ENCODE measurements at regions not wholly inside any gene's neighbourhood (a gene's known extent, or its start where the extent isn't known, plus 50 kb on each side); places are given as distances from the start of the nearest gene placed in this dataset.
"Not testable (repeated sequence)": the region's sequence is repeated elsewhere in the genome, so short reads cannot be mapped to it uniquely, and the experiment has no call there.

DNA sequence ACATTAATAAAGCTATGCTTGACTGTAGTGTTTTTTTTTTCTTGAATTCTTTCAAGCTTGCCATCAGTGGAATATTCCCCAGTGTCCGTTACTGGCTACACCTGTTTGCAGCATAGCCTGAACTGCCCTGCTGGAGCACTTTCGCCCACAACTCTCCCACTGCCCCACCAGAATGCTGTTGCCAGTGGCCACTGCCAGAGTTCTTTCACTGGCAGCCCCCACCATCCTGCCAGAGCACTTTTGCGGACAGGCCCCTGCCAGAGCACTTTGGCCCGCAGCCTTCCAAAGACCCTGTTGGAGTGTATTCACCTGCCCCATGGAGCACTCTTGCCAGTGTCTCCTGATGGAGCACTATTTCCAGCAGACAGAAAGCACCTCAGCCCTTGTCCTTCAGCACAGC is 452.3 kb upstream of the GRID2 start:
- no peak for DNase-seq (ENCODE audit: extremely low read depth, low read depth)
- TF ChIP-seq, protein P1, sequence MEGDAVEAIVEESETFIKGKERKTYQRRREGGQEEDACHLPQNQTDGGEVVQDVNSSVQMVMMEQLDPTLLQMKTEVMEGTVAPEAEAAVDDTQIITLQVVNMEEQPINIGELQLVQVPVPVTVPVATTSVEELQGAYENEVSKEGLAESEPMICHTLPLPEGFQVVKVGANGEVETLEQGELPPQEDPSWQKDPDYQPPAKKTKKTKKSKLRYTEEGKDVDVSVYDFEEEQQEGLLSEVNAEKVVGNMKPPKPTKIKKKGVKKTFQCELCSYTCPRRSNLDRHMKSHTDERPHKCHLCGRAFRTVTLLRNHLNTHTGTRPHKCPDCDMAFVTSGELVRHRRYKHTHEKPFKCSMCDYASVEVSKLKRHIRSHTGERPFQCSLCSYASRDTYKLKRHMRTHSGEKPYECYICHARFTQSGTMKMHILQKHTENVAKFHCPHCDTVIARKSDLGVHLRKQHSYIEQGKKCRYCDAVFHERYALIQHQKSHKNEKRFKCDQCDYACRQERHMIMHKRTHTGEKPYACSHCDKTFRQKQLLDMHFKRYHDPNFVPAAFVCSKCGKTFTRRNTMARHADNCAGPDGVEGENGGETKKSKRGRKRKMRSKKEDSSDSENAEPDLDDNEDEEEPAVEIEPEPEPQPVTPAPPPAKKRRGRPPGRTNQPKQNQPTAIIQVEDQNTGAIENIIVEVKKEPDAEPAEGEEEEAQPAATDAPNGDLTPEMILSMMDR (IDR thresholded peaks at IDR 0.05; ENCODE audit: low read depth, low read length, missing control alignments): no peak
- H3K4me3 ChIP-seq (replicated peaks; ENCODE audit: low read depth, low read length): no peak overlapping the region

DNA sequence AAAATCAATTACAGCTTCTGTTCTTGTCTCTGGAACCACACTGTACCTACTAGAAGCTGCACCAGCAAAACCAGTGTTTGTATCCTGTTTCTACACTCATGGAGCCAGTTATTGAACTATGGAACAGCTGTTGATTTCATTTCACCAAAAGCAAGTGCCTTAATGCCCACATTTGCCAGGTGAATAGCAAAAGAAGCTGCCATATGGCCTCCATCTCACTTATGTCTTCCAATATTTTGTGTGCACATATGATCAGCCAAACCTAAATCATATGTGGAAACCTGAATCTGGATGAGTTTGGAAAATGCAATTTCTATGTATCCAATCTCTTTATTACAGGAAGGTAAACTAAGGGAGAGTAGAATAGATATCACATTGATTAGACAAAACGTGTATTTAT is 415.8 kb upstream of the GRID2 start:
- TF ChIP-seq, protein P1 (IDR thresholded peaks at IDR 0.05; ENCODE audit: low read depth, low read length, missing control alignments): no peak
- H3K4me3 ChIP-seq (replicated peaks; ENCODE audit: low read depth, low read length): no peak overlapping the region
- no peak for DNase-seq (ENCODE audit: extremely low read depth, low read depth)

DNA sequence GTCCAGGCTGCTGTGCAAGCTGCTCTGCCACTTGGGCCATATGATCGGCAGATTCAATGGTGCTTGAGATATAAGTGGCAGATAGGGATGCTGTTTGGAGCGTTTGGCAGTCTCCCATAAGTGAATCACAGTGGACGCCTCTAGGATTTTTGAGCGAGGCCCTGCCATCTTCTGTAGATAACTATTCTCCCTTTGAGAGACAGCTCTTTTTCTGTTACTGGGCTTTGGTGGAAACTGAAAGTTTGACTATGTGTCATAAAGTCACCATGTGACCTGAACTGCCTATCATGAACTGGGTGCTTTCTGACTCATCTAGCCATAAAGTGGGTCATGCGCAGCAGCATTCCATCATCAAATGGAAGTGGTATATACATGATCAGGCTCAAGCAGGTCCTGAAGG is 412.5 kb upstream of the GRID2 start:
- not testable (repeated sequence) for DNase-seq (ENCODE audit: extremely low read depth, low read depth); H3K4me3 ChIP-seq (replicated peaks; ENCODE audit: low read depth, low read length)

DNA sequence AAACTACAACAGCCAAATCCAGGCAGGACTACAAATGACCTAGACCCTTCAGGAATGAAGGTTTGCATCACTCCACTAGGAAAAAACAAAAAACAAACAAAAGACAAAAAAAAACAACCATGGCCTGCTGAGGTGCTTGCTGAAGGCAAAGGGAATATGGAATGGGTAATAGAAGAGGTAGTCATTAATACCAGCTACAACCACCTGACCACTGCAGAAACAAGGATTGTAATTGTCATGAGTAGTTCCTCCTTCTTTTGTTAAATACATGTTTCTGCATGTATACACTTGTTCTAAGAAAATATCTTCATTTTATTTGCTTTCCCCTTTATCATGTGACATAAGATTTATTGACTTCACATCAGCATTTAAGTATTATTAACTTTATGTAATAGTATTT is 409.8 kb upstream of the GRID2 start:
- no peak overlapping the region for H3K4me3 ChIP-seq (replicated peaks; ENCODE audit: low read depth, low read length)
- DNase-seq (ENCODE audit: extremely low read depth, low read depth): no peak
- TF ChIP-seq, protein P1 (IDR thresholded peaks at IDR 0.05; ENCODE audit: low read depth, low read length, missing control alignments): no peak

DNA sequence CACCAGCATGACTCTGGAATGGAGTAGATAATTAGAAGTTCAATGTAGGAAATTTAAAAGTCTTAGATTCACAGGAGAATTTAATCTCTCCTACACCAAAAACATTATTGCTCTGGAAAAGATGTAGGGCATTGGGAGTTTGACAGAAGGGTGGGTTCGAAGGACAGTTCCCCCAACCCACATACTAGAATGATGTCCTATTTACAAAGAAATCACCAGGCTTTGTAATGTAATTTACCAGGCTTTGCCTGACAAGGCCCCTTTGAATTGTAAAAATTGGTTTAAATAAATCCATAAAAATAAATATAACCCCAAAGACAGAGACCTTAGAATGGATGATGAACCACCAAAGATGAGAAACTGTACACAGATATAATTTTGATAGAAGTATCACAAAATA is 399.2 kb upstream of the GRID2 start:
- TF ChIP-seq, protein P1 (IDR thresholded peaks at IDR 0.05; ENCODE audit: low read depth, low read length, missing control alignments): no peak
- DNase-seq (ENCODE audit: extremely low read depth, low read depth): no peak
- no peak overlapping the region for H3K4me3 ChIP-seq (replicated peaks; ENCODE audit: low read depth, low read length)

DNA sequence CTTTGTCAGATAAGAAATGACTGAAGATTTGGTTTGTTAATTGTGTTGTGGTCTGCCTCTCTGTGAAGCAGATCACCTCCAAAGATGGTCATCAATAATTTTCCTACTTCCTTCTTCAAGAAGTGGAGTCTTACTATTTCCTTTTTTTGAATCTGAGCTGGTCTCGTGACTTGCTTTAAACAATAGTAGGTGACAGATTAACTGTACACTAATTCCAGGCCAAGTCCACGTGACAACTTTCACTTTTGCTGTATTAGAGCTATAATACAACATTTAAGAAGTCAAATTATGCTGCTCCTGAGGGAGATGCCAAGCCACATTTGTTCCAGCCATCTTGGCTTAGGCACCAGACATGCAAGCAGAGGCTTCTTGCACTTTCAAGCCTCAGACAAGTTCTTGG is 393.8 kb upstream of the GRID2 start:
- DNase-seq (ENCODE audit: extremely low read depth, low read depth): no peak

DNA sequence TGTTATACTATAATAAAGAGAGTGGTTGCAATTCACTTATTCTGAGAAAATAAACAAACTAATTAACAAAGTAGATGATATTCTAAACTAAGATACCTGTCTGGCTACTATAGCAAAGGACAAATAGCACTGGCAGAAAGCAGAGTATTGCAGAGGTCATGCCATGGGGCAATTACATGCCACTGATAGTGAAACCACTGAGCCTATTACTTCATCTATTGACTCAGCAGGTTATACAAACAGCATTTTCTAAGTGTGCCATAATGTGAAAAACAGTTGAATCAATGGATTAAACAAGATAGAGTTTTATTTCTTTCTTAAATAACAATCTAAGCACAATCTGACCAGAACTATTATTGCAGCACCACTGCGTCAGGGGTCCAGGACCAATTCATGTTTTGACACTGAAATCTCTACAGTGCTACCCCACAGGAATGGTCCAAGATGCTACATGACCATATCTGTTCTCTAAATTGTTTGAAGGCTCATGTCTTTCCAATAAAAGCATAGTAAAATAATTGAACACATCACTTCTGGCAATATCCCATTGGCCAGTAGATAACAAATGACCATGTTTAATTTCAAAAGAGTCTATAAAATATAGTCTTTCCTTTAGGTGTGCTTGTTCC is 389.5 kb upstream of the GRID2 start:
- DNase-seq (ENCODE audit: extremely low read depth, low read depth): no peak
- no peak overlapping the region for H3K4me3 ChIP-seq (replicated peaks; ENCODE audit: low read depth, low read length)
- TF ChIP-seq, protein P1 (IDR thresholded peaks at IDR 0.05; ENCODE audit: low read depth, low read length, missing control alignments): no peak

More for the DNA sequence above, 393.8 kb upstream of the GRID2 start:
- TF ChIP-seq, protein P1 (IDR thresholded peaks at IDR 0.05; ENCODE audit: low read depth, low read length, missing control alignments): no peak
- H3K4me3 ChIP-seq (replicated peaks; ENCODE audit: low read depth, low read length): no peak overlapping the region
